ENCODE measurements at regions not wholly inside any gene's neighbourhood (a gene's known extent, or its start where the extent isn't known, plus 50 kb on each side); places are given as distances from the start of the nearest gene placed in this dataset.

GRCh38 chr18:66874812-66875474, 271.1 kb upstream of the CDH19 start:
- Histone ChIP-seq H2AFZ (ENCODE audit: low read depth) (no peak overlapping the region), H3K4me2 (no peak overlapping the region), H4K20me1 (ENCODE audit: insufficient read depth) (no peaks in the 10 kb centered on the region), H3K9ac (no peak overlapping the region), H3K27ac (no peak overlapping the region), H3K36me3 (ENCODE audit: insufficient read depth) (no peaks in the 10 kb centered on the region), H3K27me3 (ENCODE audit: insufficient read depth, low read depth) (no peaks in the 10 kb centered on the region), H3K4me1 (ENCODE audit: low read depth, poor library complexity, severe bottlenecking) (no peaks in the 10 kb centered on the region), H3K4me3 (IDR thresholded peaks at IDR 0.05; ENCODE audit: insufficient read depth, low read depth, low read length) (no peak overlapping the region), H3K79me2 (ENCODE audit: insufficient read depth, low read depth) (no peaks in the 10 kb centered on the region)
- no peak for TF ChIP-seq CTCF (conservative IDR thresholded peaks at IDR 0.05; ENCODE audit: low read depth, low read length)

- Histone ChIP-seq H3K79me2 (ENCODE audit: insufficient read depth, low read depth) (no peaks in the 10 kb centered on the region), H3K4me2 (no peak overlapping the region), H2AFZ (ENCODE audit: low read depth) (no peak overlapping the region), H3K27me3 (ENCODE audit: insufficient read depth, low read depth) (no peaks in the 10 kb centered on the region), H3K27ac (no peak overlapping the region), H3K4me3 (IDR thresholded peaks at IDR 0.05; ENCODE audit: insufficient read depth, low read depth, low read length) (no peak overlapping the region), H3K36me3 (ENCODE audit: insufficient read depth) (no peaks in the 10 kb centered on the region), H3K9ac (no peak overlapping the region), H3K4me1 (ENCODE audit: low read depth, poor library complexity, severe bottlenecking) (no peaks in the 10 kb centered on the region), H4K20me1 (ENCODE audit: insufficient read depth) (no peaks in the 10 kb centered on the region)
- TF ChIP-seq CTCF (conservative IDR thresholded peaks at IDR 0.05; ENCODE audit: low read depth, low read length): no peak
Measured at GRCh38 chr18:66874375-66874774, 270.5 kb upstream of the CDH19 start.

GRCh38 chr18:66873899-66874298, 270.0 kb upstream of the CDH19 start:
- Histone ChIP-seq H4K20me1 (ENCODE audit: insufficient read depth) (no peaks in the 10 kb centered on the region), H3K4me3 (IDR thresholded peaks at IDR 0.05; ENCODE audit: insufficient read depth, low read depth, low read length) (no peak overlapping the region), H3K36me3 (ENCODE audit: insufficient read depth) (no peaks in the 10 kb centered on the region), H3K9ac (no peak overlapping the region), H3K4me2 (no peak overlapping the region), H3K4me1 (ENCODE audit: low read depth, poor library complexity, severe bottlenecking) (no peaks in the 10 kb centered on the region), H3K27ac (no peak overlapping the region), H2AFZ (ENCODE audit: low read depth) (no peak overlapping the region), H3K27me3 (ENCODE audit: insufficient read depth, low read depth) (no peaks in the 10 kb centered on the region), H3K79me2 (ENCODE audit: insufficient read depth, low read depth) (no peaks in the 10 kb centered on the region)
- no peak for TF ChIP-seq CTCF (conservative IDR thresholded peaks at IDR 0.05; ENCODE audit: low read depth, low read length)

GRCh38 chr18:66872277-66872676, 268.4 kb upstream of the CDH19 start:
- no peak; the same call in 1 of the 2 replicates for TF ChIP-seq CTCF (conservative IDR thresholded peaks at IDR 0.05; ENCODE audit: low read depth, low read length)

More at GRCh38 chr18:66872277-66872676, 268.4 kb upstream of the CDH19 start:
- Histone ChIP-seq H3K36me3 (ENCODE audit: insufficient read depth) (no peaks in the 10 kb centered on the region), H4K20me1 (ENCODE audit: insufficient read depth) (no peaks in the 10 kb centered on the region), H3K79me2 (ENCODE audit: insufficient read depth, low read depth) (no peaks in the 10 kb centered on the region), H3K4me2 (no peak overlapping the region), H3K9ac (no peak overlapping the region; the same call in 1 of the 2 replicates), H3K27me3 (ENCODE audit: insufficient read depth, low read depth) (no peaks in the 10 kb centered on the region), H3K27ac (no peak overlapping the region), H3K4me3 (IDR thresholded peaks at IDR 0.05; ENCODE audit: insufficient read depth, low read depth, low read length) (no peak overlapping the region), H3K4me1 (ENCODE audit: low read depth, poor library complexity, severe bottlenecking) (peaks cover 8% of the 10 kb centered on the region), H2AFZ (ENCODE audit: low read depth) (no peak overlapping the region)
